SK-N-SH (cell line): ENCODE measurements at regions not wholly inside any gene's neighbourhood (a gene's known extent, or its start where the extent isn't known, plus 50 kb on each side); places are given as distances from the start of the nearest gene placed in this dataset.
"Not testable (repeated sequence)": the region's sequence is repeated elsewhere in the genome, so short reads cannot be mapped to it uniquely, and the experiment has no call there.

Experiments used
- CTCF ChIA-PET: fragments of 300-600, 350-600 bp; formaldehyde crosslinking; extraction: SDS; loops from one replicate; lab custom pipeline; 2021; lab: Yijun Ruan, JAX
- POLR2A ChIA-PET: fragments of 350-600 bp; sonication (Branson Sonifier 250); formaldehyde crosslinking; extraction: SDS; loops from one replicate; lab custom pipeline; 2020; ENCODE audit warnings: antibody characterized with exemption, inconsistent platforms; lab: Yijun Ruan, JAX
- DNase-seq: peaks from one replicate; pipeline ENCODE4 v3.0.0; 2012
- H2AFZ ChIP-seq: fragments of 200-600 bp; sonication (generic); 2 replicates; pipeline ENCODE4 v1.8.1; 2016; ENCODE audit warnings: antibody characterized with exemption, mild to moderate bottlenecking, low read depth
- H3F3A ChIP-seq: fragments of 200-600 bp; sonication (generic); replicated peaks from 2 replicates; pipeline ENCODE3; 2016; ENCODE audit warnings: antibody characterized with exemption, mild to moderate bottlenecking; ENCODE audit not compliant: insufficient read depth
- H3K27ac ChIP-seq, 2 experiments: fragments of 200-500 bp in 1 of 2; fragments of 200-600 bp in 1 of 2; sonication (Bioruptor generic) in 1 of 2; sonication (generic), shearing (Covaris generic) in 1 of 2; 2 replicates each; pipeline versions ENCODE4 v1.5.1 to v1.6.1; 2014 to 2016; ENCODE audit warnings: low read depth in 2 of 2, inconsistent platforms in 1 of 2, low read length in 1 of 2, mild to moderate bottlenecking in 1 of 2, mixed read lengths in 1 of 2
- H3K27me3 ChIP-seq: fragments of 200-600 bp; sonication (generic), shearing (Covaris generic); 2 replicates; pipeline ENCODE4 v1.6.1; 2016; ENCODE audit warnings: mixed run types; ENCODE audit not compliant: insufficient read depth
- H3K36me3 ChIP-seq, 2 experiments: fragments of 200-500 bp in 1 of 2; fragments of 200-600 bp in 1 of 2; sonication (Bioruptor generic) in 1 of 2; sonication (generic) in 1 of 2; replicated peaks in 1 of 2; 2 replicates each; pipeline versions ENCODE3 to v1.5.1; 2014 to 2016; ENCODE audit warnings: low read length in 1 of 2, mild to moderate bottlenecking in 1 of 2; ENCODE audit not compliant: insufficient read depth in 2 of 2, control insufficient read depth in 1 of 2
- H3K4me1 ChIP-seq, 2 experiments: fragments of 200-500 bp in 1 of 2; fragments of 200-600 bp in 1 of 2; sonication (Bioruptor generic) in 1 of 2; sonication (generic), shearing (Covaris generic) in 1 of 2; 2 replicates each; pipeline versions ENCODE4 v1.5.1 to v1.6.1; 2014 to 2016; ENCODE audit warnings: low read depth in 1 of 2, low read length in 1 of 2, mixed run types in 1 of 2; ENCODE audit not compliant: insufficient read depth in 2 of 2, control insufficient read depth in 1 of 2
- H3K4me2 ChIP-seq: fragments of 200-600 bp; sonication (generic), shearing (Covaris generic); 2 replicates; pipeline ENCODE4 v1.6.1; 2017; ENCODE audit warnings: mixed run types
- H3K4me3 ChIP-seq, 2 experiments: fragments of 200-500 bp in 1 of 2; fragments of 200-600 bp in 1 of 2; sonication (Bioruptor generic) in 1 of 2; sonication (generic), shearing (Covaris generic) in 1 of 2; 2 replicates each; pipeline versions ENCODE4 v1.5.1 to v1.8.1; 2014 to 2016; ENCODE audit warnings: low read depth in 2 of 2, inconsistent platforms in 1 of 2, low read length in 1 of 2, mild to moderate bottlenecking in 1 of 2, mixed read lengths in 1 of 2, moderate library complexity in 1 of 2
- H3K79me2 ChIP-seq: fragments of 200-600 bp; sonication (generic); 2 replicates; pipeline ENCODE4 v1.8.1; 2017; ENCODE audit warnings: mild to moderate bottlenecking; ENCODE audit not compliant: insufficient read depth
- H3K9ac ChIP-seq: fragments of 200-600 bp; sonication (generic); 2 replicates; pipeline ENCODE4 v1.6.1; 2017; ENCODE audit warnings: mixed run types
- H3K9me2 ChIP-seq: fragments of 200-600 bp; sonication (generic); 2 replicates; pipeline ENCODE4 v1.6.1; 2017; ENCODE audit warnings: mixed run types
- H3K9me3 ChIP-seq: fragments of 200-600 bp; sonication (generic); 2 replicates; pipeline ENCODE4 v1.6.1; 2017; ENCODE audit warnings: mixed run types, mild to moderate bottlenecking, moderate library complexity
- H4K20me1 ChIP-seq: fragments of 200-600 bp; sonication (generic); 2 replicates; pipeline ENCODE4 v1.6.1; 2017; ENCODE audit warnings: mild to moderate bottlenecking, mixed run types; ENCODE audit not compliant: insufficient read depth
- EZH2phosphoT487 ChIP-seq: fragments of 200-600 bp; sonication (generic); IDR thresholded peaks from 2 replicates; pipeline ENCODE4 v1.6.1; 2017; ENCODE audit warnings: low read depth, mixed run types, mild to moderate bottlenecking, antibody characterized with exemption, moderate library complexity, borderline replicate concordance
- FOSL2 ChIP-seq: IDR thresholded peaks from 2 replicates; pipeline ENCODE4 v1.4.0; 2012; ENCODE audit warnings: low read depth, mild to moderate bottlenecking, moderate library complexity, borderline replicate concordance
- FOXM1 ChIP-seq: IDR thresholded peaks from 2 replicates; pipeline ENCODE4 v1.4.0; 2012; ENCODE audit warnings: low read depth, mild to moderate bottlenecking
- GABPA ChIP-seq: IDR thresholded peaks from 2 replicates; pipeline ENCODE4 v1.4.0; 2012; ENCODE audit warnings: low read depth, mild to moderate bottlenecking
- GATA2 ChIP-seq: sonication (generic); formaldehyde crosslinking; IDR thresholded peaks from 2 replicates; pipeline ENCODE4 v1.5.0; 2020; ENCODE audit warnings: mild to moderate bottlenecking, missing genetic modification reagents
- JUND ChIP-seq: IDR thresholded peaks from 2 replicates; pipeline ENCODE4 v1.4.0; 2012
- NFIC ChIP-seq: IDR thresholded peaks from 2 replicates; pipeline ENCODE4 v1.4.0; 2012; ENCODE audit warnings: borderline replicate concordance
- POLR2AphosphoS5 ChIP-seq: IDR thresholded peaks from 2 replicates; pipeline ENCODE4 v1.6.1; 2012; ENCODE audit warnings: low read depth, low read length
- SIN3A ChIP-seq: IDR thresholded peaks from 2 replicates; pipeline ENCODE4 v1.6.1; 2012; ENCODE audit warnings: low read depth, mild to moderate bottlenecking, low read length, moderate library complexity, borderline replicate concordance
- SMC3 ChIP-seq: IDR thresholded peaks from 2 replicates; pipeline ENCODE4 v1.6.1; 2012; ENCODE audit warnings: low read depth, low read length, improper control_type of control experiment
- TAF1 ChIP-seq: IDR thresholded peaks from 2 replicates; pipeline ENCODE4 v1.6.1; 2012; ENCODE audit warnings: low read depth, mild to moderate bottlenecking, low read length, moderate library complexity, borderline replicate concordance
- TCF12 ChIP-seq: IDR thresholded peaks from 2 replicates; pipeline ENCODE4 v1.4.0; 2012
- USF1 ChIP-seq: IDR thresholded peaks from 2 replicates; pipeline ENCODE4 v1.4.0; 2012; ENCODE audit warnings: low read depth, borderline replicate concordance
- WGBS: methylation state at CpG from one replicate; pipeline ENCODE4 v1.1.6; 2017; ENCODE audit warnings: low lambda C conversion rate; 5-methylcytosine and 5-hydroxymethylcytosine counted together
- TF ChIP-seq, protein P1 (sequence below): fragments of 150-350 bp; IDR thresholded peaks from 2 replicates; pipeline ENCODE4 v1.6.1; 2017; ENCODE audit warnings: antibody characterized with exemption, low read length, low read depth, borderline replicate concordance
- TF ChIP-seq, protein P2 (sequence below): IDR thresholded peaks from 2 replicates; pipeline ENCODE4 v1.6.1; 2012; ENCODE audit warnings: mild to moderate bottlenecking, low read depth, low read length, moderate library complexity
- TF ChIP-seq, protein P3 (sequence below): IDR thresholded peaks from 2 replicates; pipeline ENCODE4 v1.4.0; 2012; ENCODE audit warnings: low read depth

DNA sequence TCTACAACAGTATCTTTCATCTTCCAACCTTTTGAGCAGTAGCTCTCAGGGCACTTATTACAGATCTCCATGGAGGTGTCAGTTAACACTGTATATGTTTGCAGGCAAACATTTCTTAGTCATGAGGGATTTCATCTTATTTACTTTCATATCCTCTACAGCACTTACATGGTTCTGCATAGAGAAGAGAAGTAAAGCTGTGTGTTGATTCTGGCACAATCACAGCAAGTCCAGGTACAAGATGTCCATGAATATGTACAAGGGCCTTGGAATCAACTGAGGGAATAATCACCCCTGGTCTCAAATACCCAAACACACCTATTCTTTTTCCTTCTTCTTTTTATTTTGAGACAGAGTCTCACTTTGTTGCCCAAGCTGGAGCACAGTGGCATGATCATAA is 142.0 kb upstream of the TRPM3 start:
- H3K79me2 ChIP-seq: no peaks in the 10 kb centered on the region
- no peaks in the 10 kb centered on the region for H3K9me2 ChIP-seq
- H3K36me3 ChIP-seq: no peaks in the 10 kb centered on the region
- H4K20me1 ChIP-seq: no peaks in the 10 kb centered on the region
- no peak overlapping the region for H3K4me2 ChIP-seq
- H3K9ac ChIP-seq: no peak overlapping the region
- no peaks in the 10 kb centered on the region for H3K4me1 ChIP-seq
- H3K4me3 ChIP-seq: no peak overlapping the region
- H3K27ac ChIP-seq: no peak overlapping the region
- no peak for TF ChIP-seq NFIC
- TF ChIP-seq, protein P1, sequence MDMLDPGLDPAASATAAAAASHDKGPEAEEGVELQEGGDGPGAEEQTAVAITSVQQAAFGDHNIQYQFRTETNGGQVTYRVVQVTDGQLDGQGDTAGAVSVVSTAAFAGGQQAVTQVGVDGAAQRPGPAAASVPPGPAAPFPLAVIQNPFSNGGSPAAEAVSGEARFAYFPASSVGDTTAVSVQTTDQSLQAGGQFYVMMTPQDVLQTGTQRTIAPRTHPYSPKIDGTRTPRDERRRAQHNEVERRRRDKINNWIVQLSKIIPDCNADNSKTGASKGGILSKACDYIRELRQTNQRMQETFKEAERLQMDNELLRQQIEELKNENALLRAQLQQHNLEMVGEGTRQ: no peak
- no peak for TF ChIP-seq FOXM1
- no peak for TF ChIP-seq GATA2
- no peak for TF ChIP-seq TCF12
- no peak for TF ChIP-seq SIN3A
- no peak for TF ChIP-seq POLR2AphosphoS5
- TF ChIP-seq, protein P2, sequence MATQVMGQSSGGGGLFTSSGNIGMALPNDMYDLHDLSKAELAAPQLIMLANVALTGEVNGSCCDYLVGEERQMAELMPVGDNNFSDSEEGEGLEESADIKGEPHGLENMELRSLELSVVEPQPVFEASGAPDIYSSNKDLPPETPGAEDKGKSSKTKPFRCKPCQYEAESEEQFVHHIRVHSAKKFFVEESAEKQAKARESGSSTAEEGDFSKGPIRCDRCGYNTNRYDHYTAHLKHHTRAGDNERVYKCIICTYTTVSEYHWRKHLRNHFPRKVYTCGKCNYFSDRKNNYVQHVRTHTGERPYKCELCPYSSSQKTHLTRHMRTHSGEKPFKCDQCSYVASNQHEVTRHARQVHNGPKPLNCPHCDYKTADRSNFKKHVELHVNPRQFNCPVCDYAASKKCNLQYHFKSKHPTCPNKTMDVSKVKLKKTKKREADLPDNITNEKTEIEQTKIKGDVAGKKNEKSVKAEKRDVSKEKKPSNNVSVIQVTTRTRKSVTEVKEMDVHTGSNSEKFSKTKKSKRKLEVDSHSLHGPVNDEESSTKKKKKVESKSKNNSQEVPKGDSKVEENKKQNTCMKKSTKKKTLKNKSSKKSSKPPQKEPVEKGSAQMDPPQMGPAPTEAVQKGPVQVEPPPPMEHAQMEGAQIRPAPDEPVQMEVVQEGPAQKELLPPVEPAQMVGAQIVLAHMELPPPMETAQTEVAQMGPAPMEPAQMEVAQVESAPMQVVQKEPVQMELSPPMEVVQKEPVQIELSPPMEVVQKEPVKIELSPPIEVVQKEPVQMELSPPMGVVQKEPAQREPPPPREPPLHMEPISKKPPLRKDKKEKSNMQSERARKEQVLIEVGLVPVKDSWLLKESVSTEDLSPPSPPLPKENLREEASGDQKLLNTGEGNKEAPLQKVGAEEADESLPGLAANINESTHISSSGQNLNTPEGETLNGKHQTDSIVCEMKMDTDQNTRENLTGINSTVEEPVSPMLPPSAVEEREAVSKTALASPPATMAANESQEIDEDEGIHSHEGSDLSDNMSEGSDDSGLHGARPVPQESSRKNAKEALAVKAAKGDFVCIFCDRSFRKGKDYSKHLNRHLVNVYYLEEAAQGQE: no peak
- no peak for TF ChIP-seq EZH2phosphoT487
- TF ChIP-seq, protein P3, sequence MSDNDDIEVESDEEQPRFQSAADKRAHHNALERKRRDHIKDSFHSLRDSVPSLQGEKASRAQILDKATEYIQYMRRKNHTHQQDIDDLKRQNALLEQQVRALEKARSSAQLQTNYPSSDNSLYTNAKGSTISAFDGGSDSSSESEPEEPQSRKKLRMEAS: no peak
- no peak for TF ChIP-seq JUND
- no peak for TF ChIP-seq GABPA
- no peak for TF ChIP-seq SMC3
- TF ChIP-seq USF1: no peak
- no peak for TF ChIP-seq TAF1
- TF ChIP-seq FOSL2: no peak
- CTCF ChIA-PET: interaction anchor here (1.0 to 1.6 kb wide), 2 partner anchors 15 to 21 kb away, joined by 3 to 9 read pairs; no protein-coding TSS in a partner anchor
- H3K9me3 ChIP-seq: no peaks in the 10 kb centered on the region
- no peak overlapping the region for H2AFZ ChIP-seq
- no peaks in the 10 kb centered on the region for H3F3A ChIP-seq
- no peak for DNase-seq
- POLR2A ChIA-PET: no interaction called here
- H3K27me3 ChIP-seq: no peaks in the 10 kb centered on the region

DNA sequence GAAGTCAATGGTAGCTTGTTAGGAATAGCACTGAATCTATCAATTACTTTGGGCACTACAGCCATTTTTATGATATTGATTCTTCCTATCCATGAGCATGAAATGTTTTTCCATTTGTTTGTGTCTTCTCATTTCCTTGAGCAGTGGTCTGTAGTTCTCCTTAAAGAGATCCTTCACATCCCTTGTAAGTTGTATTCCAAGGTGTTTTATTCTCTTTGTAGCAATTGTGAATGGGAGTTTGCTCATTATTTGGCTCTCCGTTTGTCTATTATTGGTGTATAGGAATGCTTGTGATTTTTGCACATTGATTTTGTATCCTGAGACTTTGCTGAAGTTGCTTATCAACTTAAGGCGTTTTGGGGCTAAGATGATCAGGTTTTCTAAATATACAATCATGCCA is 139.0 kb upstream of the TRPM3 start:
- not testable (repeated sequence) for H3K4me2 ChIP-seq

More for the DNA sequence above, 139.0 kb upstream of the TRPM3 start:
- H2AFZ ChIP-seq, H3K27me3 ChIP-seq, CTCF ChIA-PET, H3K27ac ChIP-seq, H3K4me1 ChIP-seq, H4K20me1 ChIP-seq, H3K9me2 ChIP-seq, H3F3A ChIP-seq, H3K9me3 ChIP-seq, DNase-seq, H3K79me2 ChIP-seq, POLR2A ChIA-PET, H3K36me3 ChIP-seq, H3K9ac ChIP-seq, H3K4me3 ChIP-seq: not testable (repeated sequence)
- 0% methylated on average over 2 of the region's 2 CpGs for WGBS
